GM19372 (cell line): ENCODE measurements at regions not wholly inside any gene's neighbourhood (a gene's known extent, or its start where the extent isn't known, plus 50 kb on each side); places are given as distances from the start of the nearest gene placed in this dataset.

ENCODE experiments used
- ATAC-seq: cut with Tn5 transposase; IDR thresholded peaks from one replicate; pipeline ENCODE4 v1.9.1; 2021; ENCODE audit warnings: mild to moderate bottlenecking, low read depth, moderate library complexity; ENCODE audit not compliant: unreplicated experiment

GRCh38 chr5:77846422-77847128, 70.4 kb upstream of the TBCA start:
- no peak for ATAC-seq

GRCh38 chr5:77845324-77845646, 69.1 kb upstream of the TBCA start:
- no peak for ATAC-seq

GRCh38 chr5:77844623-77845323, 68.6 kb upstream of the TBCA start:
- no peak for ATAC-seq

- no peak for ATAC-seq
These were observed 68.2 kb upstream of the TBCA start for GRCh38 chr5:77844373-77844622.

GRCh38 chr5:77843570-77844372, 67.6 kb upstream of the TBCA start:
- ATAC-seq: no peak

GRCh38 chr5:77842243-77842642, 66.1 kb upstream of the TBCA start:
- no peak for ATAC-seq

- ATAC-seq: no peak
These were observed 65.5 kb upstream of the TBCA start for GRCh38 chr5:77841616-77842015.

GRCh38 chr5:77840930-77841329, 64.8 kb upstream of the TBCA start:
- ATAC-seq: no peak

- ATAC-seq: no peak
These were observed 63.6 kb upstream of the TBCA start for GRCh38 chr5:77839691-77840090.

- no peak for ATAC-seq
These were observed 56.8 kb upstream of the TBCA start for GRCh38 chr5:77832938-77833337.

- no peak for ATAC-seq
These were observed 56.1 kb upstream of the TBCA start for GRCh38 chr5:77832166-77832770.

GRCh38 chr5:77828445-77828844, 52.3 kb upstream of the TBCA start:
- ATAC-seq: no peak
